GM12874 (cell line): ENCODE measurements at regions not wholly inside any gene's neighbourhood (a gene's known extent, or its start where the extent isn't known, plus 50 kb on each side); places are given as distances from the start of the nearest gene placed in this dataset.

Experiments used
- CTCF ChIP-seq: IDR thresholded peaks from 2 replicates; pipeline ENCODE4 v1.5.1; 2011; ENCODE audit warnings: low read depth, mild to moderate bottlenecking, control low read depth, low read length, moderate library complexity; ENCODE audit not compliant: insufficient read depth

GRCh38 chr6:85343428-85343827 is 106.5 kb upstream of the NT5E start:
- no peak for TF ChIP-seq CTCF

GRCh38 chr6:85329196-85329595 is 120.7 kb upstream of the NT5E start:
- no peak for TF ChIP-seq CTCF

- TF ChIP-seq CTCF, result peak; percentile 69
These were observed 126.3 kb upstream of the NT5E start for GRCh38 chr6:85323435-85324040.

GRCh38 chr6:85322446-85323105 is 127.3 kb upstream of the NT5E start:
- no peak for TF ChIP-seq CTCF

- TF ChIP-seq CTCF, result no peak
These were observed 128.0 kb upstream of the NT5E start for GRCh38 chr6:85321906-85322305.

GRCh38 chr6:85314586-85314985 is 135.3 kb upstream of the NT5E start:
- TF ChIP-seq CTCF, result no peak

- no peak for TF ChIP-seq CTCF
These were observed 149.3 kb upstream of the NT5E start for GRCh38 chr6:85300581-85300980.
